HepG2 (cell line): ENCODE measurements at regions not wholly inside any gene's neighbourhood (a gene's known extent, or its start where the extent isn't known, plus 50 kb on each side); places are given as distances from the start of the nearest gene placed in this dataset.

ENCODE experiments used
- ATAC-seq: fragments of 200-7000 bp; cut with Tn5 transposase; 3 replicates; pipeline ENCODE4 v1.9.1; 2020; ENCODE audit warnings: mild to moderate bottlenecking, moderate library complexity
- BruUV-seq: library from RNA; stranded (reverse); fragments of 400-500 nt; replicated peaks from 2 replicates; lab custom pipeline; 2021; lab: Mats Ljungman, UMichigan
- CTCF ChIA-PET: fragments of 300-600 bp; formaldehyde crosslinking; extraction: SDS; loops from one replicate; lab custom pipeline; 2021; ENCODE audit warnings: low total read pairs, inconsistent platforms, low intra/inter-chr PET ratio; lab: Yijun Ruan, JAX
- POLR2A ChIA-PET: fragments of 350-600 bp; sonication (Branson Sonifier 250); formaldehyde crosslinking; loops from one replicate; lab custom pipeline; 2020; ENCODE audit warnings: antibody characterized with exemption, inconsistent platforms; lab: Yijun Ruan, JAX
- DNase-seq: peaks from one replicate; pipeline ENCODE4 v3.0.0-alpha.2; 2015; ENCODE audit warnings: low spot score
- FAIRE-seq: peaks from 3 replicates; lab custom pipeline; 2011; peaks lifted over from hg19 to GRCh38; lab: Jason Lieb, UNC
- H2AFZ ChIP-seq: one replicate; pipeline ENCODE4 v1.6.1; 2011; ENCODE audit warnings: low read length, inconsistent platforms
- H3K27ac ChIP-seq: fragments of 300-600 bp; 3 replicates; pipeline ENCODE4 v1.8.0; 2011; ENCODE audit warnings: mixed run types, mild to moderate bottlenecking, mixed read lengths, low read length, inconsistent platforms; ENCODE audit not compliant: insufficient read depth; ENCODE audit errors: extremely low read length
- H3K27me3 ChIP-seq, 2 experiments: fragments of 200-600 bp in 1 of 2; 2 replicates in 1 of 2; 3 replicates in 1 of 2; pipeline versions ENCODE4 v1.6.0 to v1.8.0; 2011; ENCODE audit warnings: low read length in 2 of 2, mild to moderate bottlenecking in 2 of 2, moderate library complexity in 2 of 2, inconsistent platforms in 1 of 2; ENCODE audit not compliant: insufficient read depth in 2 of 2, control insufficient read depth in 1 of 2
- H3K36me3 ChIP-seq, 2 experiments: fragments of 200-600 bp in 1 of 2; replicated peaks in 1 of 2; 2 replicates in 1 of 2; 3 replicates in 1 of 2; pipeline versions ENCODE4 v1.5.1 to v1.8.0; 2011; ENCODE audit warnings: low read length in 2 of 2, inconsistent platforms in 1 of 2; ENCODE audit not compliant: insufficient read depth in 2 of 2, control insufficient read depth in 1 of 2
- H3K4me1 ChIP-seq: 2 replicates; pipeline ENCODE4 v1.5.1; 2012; ENCODE audit warnings: low read length, inconsistent platforms; ENCODE audit not compliant: insufficient read depth
- H3K4me2 ChIP-seq: 2 replicates; pipeline ENCODE4 v1.6.0; 2011; ENCODE audit warnings: low read depth, low read length, inconsistent platforms
- H3K4me3 ChIP-seq, 3 experiments: fragments of 200-600 bp in 1 of 3; sonication (generic), shearing (Covaris generic) in 1 of 3; replicated peaks in 1 of 3; 2 replicates each; pipeline ENCODE4 v1.5.1; 2011 to 2016; ENCODE audit warnings: low read length in 3 of 3, inconsistent platforms in 2 of 3, low read depth in 2 of 3, mild to moderate bottlenecking in 2 of 3, control low read depth in 1 of 3, mixed read lengths in 1 of 3; ENCODE audit not compliant: insufficient read depth in 1 of 3
- H3K79me2 ChIP-seq: one replicate; pipeline ENCODE4 v1.6.1; 2011; ENCODE audit warnings: low read length, inconsistent platforms; ENCODE audit not compliant: insufficient read depth
- H3K9ac ChIP-seq: 2 replicates; pipeline ENCODE4 v1.6.0; 2011; ENCODE audit warnings: mild to moderate bottlenecking, low read depth, low read length, inconsistent platforms; ENCODE audit not compliant: insufficient read depth
- H3K9me3 ChIP-seq: 2 replicates; pipeline ENCODE4 v1.5.1; 2012; ENCODE audit warnings: mild to moderate bottlenecking, low read length
- H4K20me1 ChIP-seq: 2 replicates; pipeline ENCODE4 v1.6.0; 2011; ENCODE audit warnings: inconsistent platforms, mild to moderate bottlenecking, low read length, moderate library complexity; ENCODE audit not compliant: insufficient read depth
- BRCA1 ChIP-seq: sonication (generic); formaldehyde crosslinking; IDR thresholded peaks from 2 replicates; pipeline ENCODE4 v1.4.0; 2020; ENCODE audit warnings: missing genetic modification reagents
- DR1 ChIP-seq: sonication (generic); formaldehyde crosslinking; IDR thresholded peaks from 2 replicates; pipeline ENCODE4 v1.8.0; 2021; ENCODE audit warnings: mild to moderate bottlenecking, missing genetic modification reagents, inconsistent platforms
- KLF6 ChIP-seq: IDR thresholded peaks from 2 replicates; pipeline ENCODE4 v1.8.0; 2016; ENCODE audit warnings: missing biosample characterization, missing genetic modification reagents
- NR1H2 ChIP-seq: sonication (generic); formaldehyde crosslinking; IDR thresholded peaks from 2 replicates; pipeline ENCODE4 v1.8.1; 2022; ENCODE audit warnings: low read depth, missing genetic modification reagents, borderline replicate concordance
- PTBP1 ChIP-seq: fragments of 200-400 bp; formaldehyde crosslinking; IDR thresholded peaks from 2 replicates; pipeline ENCODE4 v1.6.1; 2018; ENCODE audit warnings: low read length, low read depth; ENCODE audit not compliant: poor library complexity, severe bottlenecking
- RFX1 ChIP-seq: fragments of 450-650 bp; IDR thresholded peaks from 2 replicates; pipeline ENCODE4 v1.6.1; 2017
- RORA ChIP-seq: sonication (generic); formaldehyde crosslinking; IDR thresholded peaks from 2 replicates; pipeline ENCODE4 v1.5.0; 2020; ENCODE audit warnings: mild to moderate bottlenecking, missing genetic modification reagents, moderate library complexity
- SALL2 ChIP-seq: sonication (generic); formaldehyde crosslinking; IDR thresholded peaks from 2 replicates; pipeline ENCODE4 v1.8.1; 2023; ENCODE audit warnings: mild to moderate bottlenecking, missing genetic modification reagents, inconsistent platforms
- SCMH1 ChIP-seq: sonication (generic); formaldehyde crosslinking; IDR thresholded peaks from 2 replicates; pipeline ENCODE4 v1.9.0; 2021; ENCODE audit warnings: missing genetic modification reagents, mild to moderate bottlenecking, borderline replicate concordance
- WIZ ChIP-seq: sonication (generic); formaldehyde crosslinking; IDR thresholded peaks from 2 replicates; pipeline ENCODE4 v1.5.1; 2020; ENCODE audit warnings: mild to moderate bottlenecking, missing genetic modification reagents
- ZBTB42 ChIP-seq: sonication (generic); formaldehyde crosslinking; IDR thresholded peaks from 2 replicates; pipeline ENCODE4 v1.5.0; 2020; ENCODE audit warnings: mild to moderate bottlenecking, missing genetic modification reagents
- ZFP36L1 ChIP-seq: sonication (generic); formaldehyde crosslinking; IDR thresholded peaks from 2 replicates; pipeline ENCODE4 v1.8.0; 2022; ENCODE audit warnings: mild to moderate bottlenecking, missing genetic modification reagents, moderate library complexity
- ZNF232 ChIP-seq: sonication (generic); formaldehyde crosslinking; IDR thresholded peaks from 2 replicates; pipeline ENCODE4 v1.4.0; 2020; ENCODE audit warnings: missing genetic modification reagents, borderline replicate concordance
- ZNF343 ChIP-seq: sonication (generic); formaldehyde crosslinking; IDR thresholded peaks from 2 replicates; pipeline ENCODE4 v1.4.0; 2020; ENCODE audit warnings: mild to moderate bottlenecking, missing genetic modification reagents
- WGBS: methylation state at CpG from one replicate; pipeline ENCODE4 v1.1.6; 2017; ENCODE audit warnings: low lambda C conversion rate; 5-methylcytosine and 5-hydroxymethylcytosine counted together
- in situ Hi-C: cut with HindIII; loops from 2 replicates; pipeline ENCODE4 v1.10.0; 2017; ENCODE audit warnings: low pct_unique_long_range_greater_than_20kb; ENCODE audit not compliant: extremely low pct_ligation_motif_present
- intact Hi-C: fragments of 100-400 bp; cut with micrococcal nuclease; formaldehyde crosslinking; loops from one replicate; pipeline ENCODE4 v1.10.0; 2022; ENCODE audit not compliant: unreplicated experiment
- TF ChIP-seq, protein P1 (sequence below): sonication (generic); formaldehyde crosslinking; IDR thresholded peaks from 2 replicates; pipeline ENCODE4 v1.8.1; 2023; ENCODE audit warnings: missing genetic modification reagents, inconsistent platforms, borderline replicate concordance
- TF ChIP-seq, protein P2 (sequence below): sonication (generic); formaldehyde crosslinking; IDR thresholded peaks from 2 replicates; pipeline ENCODE4 v1.4.0; 2020; ENCODE audit warnings: missing genetic modification reagents
- TF ChIP-seq, protein P3 (sequence below): sonication (generic); formaldehyde crosslinking; IDR thresholded peaks from 2 replicates; pipeline ENCODE4 v1.4.0; 2020; ENCODE audit warnings: missing genetic modification reagents
- TF ChIP-seq, protein P4 (sequence below): sonication (generic); formaldehyde crosslinking; IDR thresholded peaks from 2 replicates; pipeline ENCODE4 v1.9.0; 2021; ENCODE audit warnings: missing genetic modification reagents, mild to moderate bottlenecking, borderline replicate concordance
- TF ChIP-seq, protein P5 (sequence below): IDR thresholded peaks from 2 replicates; pipeline ENCODE4 v1.6.1; 2016; ENCODE audit warnings: control low read depth

DNA sequence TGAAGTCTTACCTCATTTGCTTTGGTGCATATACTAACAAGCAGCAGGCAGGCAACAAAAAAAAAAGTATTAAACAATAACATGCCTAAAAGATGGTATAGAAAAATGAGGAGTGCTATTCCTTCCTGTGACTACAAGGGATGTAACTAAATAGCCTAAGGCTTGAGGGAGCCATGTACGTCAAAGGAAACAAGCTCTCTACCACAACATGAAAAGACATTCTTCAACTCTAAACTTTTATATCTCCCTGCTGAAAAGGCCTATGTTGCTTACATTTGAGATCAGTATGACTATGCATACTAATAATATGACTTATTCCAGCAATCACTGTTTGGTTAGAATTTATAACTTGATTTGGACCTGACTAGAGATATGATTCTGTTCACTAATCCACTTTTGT lies 347.9 kb downstream of the ADCYAP1 start (continued):
- TF ChIP-seq, protein P1, sequence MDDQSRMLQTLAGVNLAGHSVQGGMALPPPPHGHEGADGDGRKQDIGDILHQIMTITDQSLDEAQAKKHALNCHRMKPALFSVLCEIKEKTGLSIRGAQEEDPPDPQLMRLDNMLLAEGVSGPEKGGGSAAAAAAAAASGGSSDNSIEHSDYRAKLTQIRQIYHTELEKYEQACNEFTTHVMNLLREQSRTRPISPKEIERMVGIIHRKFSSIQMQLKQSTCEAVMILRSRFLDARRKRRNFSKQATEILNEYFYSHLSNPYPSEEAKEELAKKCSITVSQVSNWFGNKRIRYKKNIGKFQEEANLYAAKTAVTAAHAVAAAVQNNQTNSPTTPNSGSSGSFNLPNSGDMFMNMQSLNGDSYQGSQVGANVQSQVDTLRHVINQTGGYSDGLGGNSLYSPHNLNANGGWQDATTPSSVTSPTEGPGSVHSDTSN = no peak
- TF ChIP-seq, protein P2, sequence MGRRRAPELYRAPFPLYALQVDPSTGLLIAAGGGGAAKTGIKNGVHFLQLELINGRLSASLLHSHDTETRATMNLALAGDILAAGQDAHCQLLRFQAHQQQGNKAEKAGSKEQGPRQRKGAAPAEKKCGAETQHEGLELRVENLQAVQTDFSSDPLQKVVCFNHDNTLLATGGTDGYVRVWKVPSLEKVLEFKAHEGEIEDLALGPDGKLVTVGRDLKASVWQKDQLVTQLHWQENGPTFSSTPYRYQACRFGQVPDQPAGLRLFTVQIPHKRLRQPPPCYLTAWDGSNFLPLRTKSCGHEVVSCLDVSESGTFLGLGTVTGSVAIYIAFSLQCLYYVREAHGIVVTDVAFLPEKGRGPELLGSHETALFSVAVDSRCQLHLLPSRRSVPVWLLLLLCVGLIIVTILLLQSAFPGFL (CRISPR knock-in tag) = no peak
- TF ChIP-seq BRCA1 (CRISPR knock-in tag) (no peak), ZNF343 (CRISPR knock-in tag) (no peak), SALL2 (no peak), PTBP1 (no peak), NR1H2 (CRISPR knock-in tag) (no peak), ZBTB42 (CRISPR knock-in tag) (no peak)

DNA sequence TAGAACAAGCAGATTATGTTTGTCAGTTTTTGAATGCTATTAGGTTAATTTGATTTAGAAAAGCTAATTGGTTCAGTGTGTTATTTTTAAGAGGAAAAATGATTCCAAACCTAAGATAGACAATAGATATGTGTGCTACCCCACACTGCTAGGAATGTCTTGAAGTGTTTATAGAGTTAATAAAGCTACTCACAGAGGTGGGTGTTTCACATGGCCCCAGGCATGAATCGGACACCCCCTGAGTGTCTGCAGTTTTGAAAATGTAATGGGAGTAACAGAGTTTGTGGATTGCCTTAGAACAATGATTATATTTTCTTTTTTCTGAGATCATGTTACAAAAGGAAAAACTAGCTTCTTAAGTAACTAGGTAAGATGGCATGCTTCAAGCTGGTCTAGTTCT lies 348.3 kb downstream of the ADCYAP1 start:
- 7% methylated on average over 1 of the region's 1 CpG for WGBS
- ChIA-PET CTCF (no interaction called here), POLR2A (no interaction called here)
- BruUV-seq = no TSS peak
- Histone ChIP-seq H3K4me1 (no peaks in the 10 kb centered on the region), H3K9ac (no peak overlapping the region), H3K4me3 (no peak overlapping the region), H4K20me1 (no peaks in the 10 kb centered on the region), H2AFZ (no peak overlapping the region), H3K36me3 (no peaks in the 10 kb centered on the region), H3K4me2 (no peak overlapping the region), H3K27ac (no peak overlapping the region), H3K79me2 (no peaks in the 10 kb centered on the region), H3K9me3 (no peaks in the 10 kb centered on the region), H3K27me3 (peaks cover 0 to 1% of the 10 kb centered on the region in 2 experiments; a peak in 1 of 5 replicates)
- intact Hi-C loops = no loop called here
- ATAC-seq (no peak), DNase-seq (no peak), FAIRE-seq (no peak)
- in situ Hi-C loops = no loop called here
- TF ChIP-seq RFX1 (no peak), SALL2 (no peak), ZNF232 (no peak), ZFP36L1 (CRISPR knock-in tag) (no peak), KLF6 (CRISPR knock-in tag) (no peak), RORA (CRISPR knock-in tag) (no peak), SCMH1 (CRISPR knock-in tag) (no peak), WIZ (CRISPR knock-in tag) (no peak), DR1 (no peak)
- TF ChIP-seq, protein P3, sequence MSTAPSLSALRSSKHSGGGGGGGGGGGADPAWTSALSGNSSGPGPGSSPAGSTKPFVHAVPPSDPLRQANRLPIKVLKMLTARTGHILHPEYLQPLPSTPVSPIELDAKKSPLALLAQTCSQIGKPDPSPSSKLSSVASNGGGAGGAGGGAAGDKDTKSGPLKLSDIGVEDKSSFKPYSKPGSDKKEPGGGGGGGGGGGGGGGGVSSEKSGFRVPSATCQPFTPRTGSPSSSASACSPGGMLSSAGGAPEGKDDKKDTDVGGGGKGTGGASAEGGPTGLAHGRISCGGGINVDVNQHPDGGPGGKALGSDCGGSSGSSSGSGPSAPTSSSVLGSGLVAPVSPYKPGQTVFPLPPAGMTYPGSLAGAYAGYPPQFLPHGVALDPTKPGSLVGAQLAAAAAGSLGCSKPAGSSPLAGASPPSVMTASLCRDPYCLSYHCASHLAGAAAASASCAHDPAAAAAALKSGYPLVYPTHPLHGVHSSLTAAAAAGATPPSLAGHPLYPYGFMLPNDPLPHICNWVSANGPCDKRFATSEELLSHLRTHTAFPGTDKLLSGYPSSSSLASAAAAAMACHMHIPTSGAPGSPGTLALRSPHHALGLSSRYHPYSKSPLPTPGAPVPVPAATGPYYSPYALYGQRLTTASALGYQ = no peak
- TF ChIP-seq, protein P4, sequence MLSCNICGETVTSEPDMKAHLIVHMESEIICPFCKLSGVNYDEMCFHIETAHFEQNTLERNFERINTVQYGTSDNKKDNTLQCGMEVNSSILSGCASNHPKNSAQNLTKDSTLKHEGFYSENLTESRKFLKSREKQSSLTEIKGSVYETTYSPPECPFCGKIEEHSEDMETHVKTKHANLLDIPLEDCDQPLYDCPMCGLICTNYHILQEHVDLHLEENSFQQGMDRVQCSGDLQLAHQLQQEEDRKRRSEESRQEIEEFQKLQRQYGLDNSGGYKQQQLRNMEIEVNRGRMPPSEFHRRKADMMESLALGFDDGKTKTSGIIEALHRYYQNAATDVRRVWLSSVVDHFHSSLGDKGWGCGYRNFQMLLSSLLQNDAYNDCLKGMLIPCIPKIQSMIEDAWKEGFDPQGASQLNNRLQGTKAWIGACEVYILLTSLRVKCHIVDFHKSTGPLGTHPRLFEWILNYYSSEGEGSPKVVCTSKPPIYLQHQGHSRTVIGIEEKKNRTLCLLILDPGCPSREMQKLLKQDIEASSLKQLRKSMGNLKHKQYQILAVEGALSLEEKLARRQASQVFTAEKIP (CRISPR knock-in tag) = no peak
- TF ChIP-seq, protein P5, sequence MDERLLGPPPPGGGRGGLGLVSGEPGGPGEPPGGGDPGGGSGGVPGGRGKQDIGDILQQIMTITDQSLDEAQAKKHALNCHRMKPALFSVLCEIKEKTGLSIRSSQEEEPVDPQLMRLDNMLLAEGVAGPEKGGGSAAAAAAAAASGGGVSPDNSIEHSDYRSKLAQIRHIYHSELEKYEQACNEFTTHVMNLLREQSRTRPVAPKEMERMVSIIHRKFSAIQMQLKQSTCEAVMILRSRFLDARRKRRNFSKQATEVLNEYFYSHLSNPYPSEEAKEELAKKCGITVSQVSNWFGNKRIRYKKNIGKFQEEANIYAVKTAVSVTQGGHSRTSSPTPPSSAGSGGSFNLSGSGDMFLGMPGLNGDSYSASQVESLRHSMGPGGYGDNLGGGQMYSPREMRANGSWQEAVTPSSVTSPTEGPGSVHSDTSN (CRISPR knock-in tag) = no peak
